ENCODE measurements at regions not wholly inside any gene's neighbourhood (a gene's known extent, or its start where the extent isn't known, plus 50 kb on each side); places are given as distances from the start of the nearest gene placed in this dataset.

DNA sequence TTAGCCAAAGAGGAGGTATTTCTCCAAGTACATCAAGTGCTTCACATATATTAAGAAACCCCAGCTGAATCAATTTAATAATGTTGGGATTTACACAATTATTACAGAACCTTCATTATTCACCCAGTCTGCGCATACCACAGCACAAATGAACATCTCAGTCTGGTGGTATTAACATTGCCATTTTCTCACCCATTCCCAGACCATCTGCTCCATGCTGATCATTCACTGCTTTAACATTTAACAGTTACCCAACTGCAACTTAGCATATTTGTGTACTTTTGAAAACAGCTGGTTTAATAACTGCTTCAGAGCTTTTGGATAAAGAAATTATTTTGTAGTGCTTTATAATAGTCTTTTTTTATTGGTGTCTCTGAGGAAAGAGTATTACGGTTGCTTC, 1072.1 kb downstream of the NXPH1 start:
- no peak for TF ChIP-seq CTCF (IDR thresholded peaks at IDR 0.05; ENCODE audit: borderline replicate concordance, extremely low read depth, low read length, poor library complexity, severe bottlenecking)
- TF ChIP-seq EZH2 (IDR thresholded peaks at IDR 0.05; ENCODE audit: borderline replicate concordance, low read depth, low read length, severe bottlenecking): no peak
